Ishikawa (cell line): ENCODE measurements at regions not wholly inside any gene's neighbourhood (a gene's known extent, or its start where the extent isn't known, plus 50 kb on each side); places are given as distances from the start of the nearest gene placed in this dataset.

Experiments used
- EGR1 ChIP-seq: IDR thresholded peaks from 2 replicates; pipeline ENCODE4 v1.6.1; 2012
- MAX ChIP-seq: IDR thresholded peaks from 2 replicates; pipeline ENCODE4 v1.6.1; 2012
- TAF1 ChIP-seq: IDR thresholded peaks from 2 replicates; pipeline ENCODE4 v1.6.1; 2012; ENCODE audit warnings: low read depth, mild to moderate bottlenecking
- ZBTB7A ChIP-seq: IDR thresholded peaks from 2 replicates; pipeline ENCODE4 v1.6.1; 2012; ENCODE audit warnings: low read depth

GRCh38 chr10:128386231-128386630 lies 260.0 kb upstream of the MKI67 start:
- TF ChIP-seq TAF1, result no peak
- no peak for TF ChIP-seq MAX
- no peak for TF ChIP-seq EGR1
- TF ChIP-seq ZBTB7A, result no peak
